HG03280 (cell line): ENCODE measurements at regions not wholly inside any gene's neighbourhood (a gene's known extent, or its start where the extent isn't known, plus 50 kb on each side); places are given as distances from the start of the nearest gene placed in this dataset.
"Not testable (repeated sequence)": the region's sequence is repeated elsewhere in the genome, so short reads cannot be mapped to it uniquely, and the experiment has no call there.

Experiments
- ATAC-seq: cut with Tn5 transposase; IDR thresholded peaks from one replicate; pipeline ENCODE4 v1.9.1; 2021; ENCODE audit warnings: mild to moderate bottlenecking, moderate library complexity; ENCODE audit not compliant: unreplicated experiment

- ATAC-seq = no peak
Measured at GRCh38 chr10:55519264-55519663, 718.2 kb upstream of the PCDH15 start.

GRCh38 chr10:55518416-55518815 lies 717.4 kb upstream of the PCDH15 start:
- ATAC-seq = not testable (repeated sequence)

- ATAC-seq = no peak
Measured at GRCh38 chr10:55509168-55509567, 708.1 kb upstream of the PCDH15 start.

GRCh38 chr10:55500931-55501559 lies 700.0 kb upstream of the PCDH15 start:
- peak; percentile 43 for ATAC-seq

GRCh38 chr10:55497893-55498499 lies 697.0 kb upstream of the PCDH15 start:
- ATAC-seq = no peak

- ATAC-seq = no peak
Measured at GRCh38 chr10:55495555-55495954, 694.5 kb upstream of the PCDH15 start.

- ATAC-seq = no peak
Measured at GRCh38 chr10:55491712-55492111, 690.7 kb upstream of the PCDH15 start.

GRCh38 chr10:55485827-55486226 lies 684.8 kb upstream of the PCDH15 start:
- ATAC-seq = no peak

GRCh38 chr10:55476129-55476528 lies 675.1 kb upstream of the PCDH15 start:
- ATAC-seq = no peak

GRCh38 chr10:55474258-55474657 lies 673.2 kb upstream of the PCDH15 start:
- no peak for ATAC-seq

- ATAC-seq = no peak
Measured at GRCh38 chr10:55470840-55471239, 669.8 kb upstream of the PCDH15 start.

- ATAC-seq = no peak
Measured at GRCh38 chr10:55466806-55467504, 665.9 kb upstream of the PCDH15 start.

GRCh38 chr10:55464083-55464482 lies 663.1 kb upstream of the PCDH15 start:
- no peak for ATAC-seq

GRCh38 chr10:55460008-55460407 lies 659.0 kb upstream of the PCDH15 start:
- no peak for ATAC-seq

- no peak for ATAC-seq
Measured at GRCh38 chr10:55449981-55450380, 649.0 kb upstream of the PCDH15 start.

GRCh38 chr10:55446441-55447002 lies 645.5 kb upstream of the PCDH15 start:
- ATAC-seq = no peak

GRCh38 chr10:55441777-55442176 lies 640.7 kb upstream of the PCDH15 start:
- ATAC-seq = no peak

GRCh38 chr10:55426138-55426537 lies 625.1 kb upstream of the PCDH15 start:
- no peak for ATAC-seq

GRCh38 chr10:55410415-55410885 lies 609.4 kb upstream of the PCDH15 start:
- no peak for ATAC-seq

GRCh38 chr10:55404094-55404493 lies 603.1 kb upstream of the PCDH15 start:
- ATAC-seq = no peak

- ATAC-seq = no peak
Measured at GRCh38 chr10:55400075-55400849, 599.2 kb upstream of the PCDH15 start.
